ENCODE measurements at regions not wholly inside any gene's neighbourhood (a gene's known extent, or its start where the extent isn't known, plus 50 kb on each side); places are given as distances from the start of the nearest gene placed in this dataset.

- no peaks in the 10 kb centered on the region for H3K27me3 ChIP-seq (ENCODE audit: insufficient read depth, low read depth)
- H3K4me1 ChIP-seq (replicated peaks; ENCODE audit: insufficient read depth), result peaks cover 26% of the 10 kb centered on the region
- no peak for DNase-seq
- intact Hi-C loops (cut with micrococcal nuclease; ENCODE audit: unreplicated experiment), result no loop called here
- no peaks in the 10 kb centered on the region for H3K9me3 ChIP-seq (ENCODE audit: insufficient read depth, low read depth)
- H3K9me2 ChIP-seq (ENCODE audit: insufficient read depth), result no peaks in the 10 kb centered on the region
- H3K79me2 ChIP-seq (ENCODE audit: low read depth), result no peaks in the 10 kb centered on the region
- no TSS peak for BruUV-seq (replicated peaks)
- no peaks in the 10 kb centered on the region for H3K36me3 ChIP-seq (ENCODE audit: low read depth)
- no peak overlapping the region for H3K27ac ChIP-seq
- H2AFZ ChIP-seq, result no peak overlapping the region
- POLR2A ChIA-PET (ENCODE audit: unreplicated experiment), result no interaction called here
- peaks cover 5% of the 10 kb centered on the region; the same call in 1 of the 2 replicates for H3F3A ChIP-seq (ENCODE audit: insufficient read depth, low read depth)
- CTCF ChIA-PET, result no interaction called here
- no peak overlapping the region for H3K4me2 ChIP-seq
- no peaks in the 10 kb centered on the region for H4K20me1 ChIP-seq (ENCODE audit: insufficient read depth)
- no peak for TF ChIP-seq CTCF (conservative IDR thresholded peaks at IDR 0.05)
- TF ChIP-seq EZH2 (IDR thresholded peaks at IDR 0.05; ENCODE audit: low read depth), result no peak
- no peak overlapping the region for H3K4me3 ChIP-seq
Observed at GRCh38 chr7:17554341-17555015, 256.0 kb downstream of the AHR start.

GRCh38 chr7:17556247-17556956 lies 257.9 kb downstream of the AHR start:
- H3K27ac ChIP-seq, result no peak overlapping the region
- intact Hi-C loops (cut with micrococcal nuclease; ENCODE audit: unreplicated experiment), result no loop called here
- BruUV-seq (replicated peaks), result no TSS peak

GRCh38 chr7:17557251-17557671 lies 258.8 kb downstream of the AHR start:
- Histone ChIP-seq H3K36me3 (ENCODE audit: low read depth) (no peaks in the 10 kb centered on the region), H3K27me3 (ENCODE audit: insufficient read depth, low read depth) (no peaks in the 10 kb centered on the region), H3K9me3 (ENCODE audit: insufficient read depth, low read depth) (no peaks in the 10 kb centered on the region), H3K27ac (no peak overlapping the region), H3F3A (ENCODE audit: insufficient read depth, low read depth) (peaks cover 9% of the 10 kb centered on the region; the same call in 1 of the 2 replicates), H3K79me2 (ENCODE audit: low read depth) (no peaks in the 10 kb centered on the region), H4K20me1 (ENCODE audit: insufficient read depth) (no peaks in the 10 kb centered on the region), H2AFZ (no peak overlapping the region), H3K4me2 (no peak overlapping the region), H3K4me3 (no peak overlapping the region), H3K9me2 (ENCODE audit: insufficient read depth) (no peaks in the 10 kb centered on the region), H3K4me1 (replicated peaks; ENCODE audit: insufficient read depth) (peaks cover 38% of the 10 kb centered on the region)
- DNase-seq, result peak in 1 of 2 experiments; percentile 64
- POLR2A ChIA-PET (ENCODE audit: unreplicated experiment), result no interaction called here
- CTCF ChIA-PET, result no interaction called here
- no TSS peak for BruUV-seq (replicated peaks)
- intact Hi-C loops (cut with micrococcal nuclease; ENCODE audit: unreplicated experiment), result no loop called here
- TF ChIP-seq CTCF (conservative IDR thresholded peaks at IDR 0.05), result no peak
- TF ChIP-seq EZH2 (IDR thresholded peaks at IDR 0.05; ENCODE audit: low read depth), result no peak

More at GRCh38 chr7:17556247-17556956, 257.9 kb downstream of the AHR start:
- no peaks in the 10 kb centered on the region for H3K36me3 ChIP-seq (ENCODE audit: low read depth)
- no peak overlapping the region for H3K4me3 ChIP-seq
- H3K79me2 ChIP-seq (ENCODE audit: low read depth), result no peaks in the 10 kb centered on the region
- no peaks in the 10 kb centered on the region for H3K9me2 ChIP-seq (ENCODE audit: insufficient read depth)
- DNase-seq, result no peak
- POLR2A ChIA-PET (ENCODE audit: unreplicated experiment), result no interaction called here
- H3F3A ChIP-seq (ENCODE audit: insufficient read depth, low read depth), result peaks cover 9% of the 10 kb centered on the region; the same call in 1 of the 2 replicates
- H3K27me3 ChIP-seq (ENCODE audit: insufficient read depth, low read depth), result no peaks in the 10 kb centered on the region
- no peak for TF ChIP-seq CTCF (conservative IDR thresholded peaks at IDR 0.05)
- TF ChIP-seq EZH2 (IDR thresholded peaks at IDR 0.05; ENCODE audit: low read depth), result no peak
- H3K9me3 ChIP-seq (ENCODE audit: insufficient read depth, low read depth), result no peaks in the 10 kb centered on the region
- no peak overlapping the region for H3K4me2 ChIP-seq
- H2AFZ ChIP-seq, result no peak overlapping the region
- peaks cover 38% of the 10 kb centered on the region for H3K4me1 ChIP-seq (replicated peaks; ENCODE audit: insufficient read depth)
- CTCF ChIA-PET, result no interaction called here
- H4K20me1 ChIP-seq (ENCODE audit: insufficient read depth), result no peaks in the 10 kb centered on the region

Measured in PC-9 (cell line).